CD14-positive monocyte (primary cell): ENCODE measurements at regions not wholly inside any gene's neighbourhood (a gene's known extent, or its start where the extent isn't known, plus 50 kb on each side); places are given as distances from the start of the nearest gene placed in this dataset.
"Not testable (repeated sequence)": the region's sequence is repeated elsewhere in the genome, so short reads cannot be mapped to it uniquely, and the experiment has no call there.

Source experiments
- DNase-seq, 3 donors: peaks; one replicate each; pipeline ENCODE4 v3.0.0-alpha.2; 2011 to 2022
- H2AFZ ChIP-seq: 2 replicates; pipeline ENCODE4 v1.6.0; 2012; ENCODE audit warnings: mild to moderate bottlenecking, low read depth, low read length, inconsistent platforms; ENCODE audit not compliant: insufficient read depth, poor library complexity, severe bottlenecking
- H3K27ac ChIP-seq, 2 donors: 1 replicate in 1 of 2; 2 replicates in 1 of 2; pipeline ENCODE4 v1.5.1; 2012 to 2013; ENCODE audit warnings: low read length in 2 of 2, control low read depth in 1 of 2, inconsistent platforms in 1 of 2, low read depth in 1 of 2, mild to moderate bottlenecking in 1 of 2
- H3K27me3 ChIP-seq, 2 donors: one replicate each; pipeline versions ENCODE4 v1.6.0 to v1.6.1; 2011 to 2013; ENCODE audit warnings: low read length in 2 of 2; ENCODE audit not compliant: control insufficient read depth in 2 of 2, insufficient read depth in 2 of 2
- H3K36me3 ChIP-seq, 2 donors: replicated peaks in 1 of 2; 1 replicate in 1 of 2; 2 replicates in 1 of 2; pipeline versions ENCODE4 v1.5.1 to v1.6.1; 2012 to 2013; ENCODE audit warnings: low read length in 2 of 2, control low read depth in 1 of 2, inconsistent platforms in 1 of 2, mild to moderate bottlenecking in 1 of 2; ENCODE audit not compliant: insufficient read depth in 2 of 2, control insufficient read depth in 1 of 2
- H3K4me1 ChIP-seq, 2 donors: 1 replicate in 1 of 2; 2 replicates in 1 of 2; pipeline versions ENCODE4 v1.5.1 to v1.6.1; 2012 to 2013; ENCODE audit warnings: low read length in 2 of 2, control low read depth in 1 of 2, inconsistent platforms in 1 of 2, mild to moderate bottlenecking in 1 of 2, moderate library complexity in 1 of 2; ENCODE audit not compliant: insufficient read depth in 2 of 2, control insufficient read depth in 1 of 2
- H3K4me2 ChIP-seq: replicated peaks from 2 replicates; pipeline ENCODE3; 2012; ENCODE audit warnings: low read length, moderate library complexity, mild to moderate bottlenecking; ENCODE audit not compliant: poor library complexity, severe bottlenecking; ENCODE audit errors: extremely low read depth
- H3K4me3 ChIP-seq, 3 experiments: fragments of 200-600 bp in 1 of 3; sonication (generic) in 1 of 3; replicated peaks in 1 of 3; 1 replicate in 2 of 3; 2 replicates in 1 of 3; pipeline ENCODE4 v1.5.1; 2011 to 2013; ENCODE audit warnings: low read length in 3 of 3, mild to moderate bottlenecking in 3 of 3, control low read depth in 2 of 3, low read depth in 2 of 3, inconsistent platforms in 1 of 3, moderate library complexity in 1 of 3
- H3K79me2 ChIP-seq: 2 replicates; pipeline ENCODE4 v1.6.0; 2012; ENCODE audit warnings: mild to moderate bottlenecking, control low read depth, inconsistent platforms, low read length, moderate library complexity; ENCODE audit not compliant: insufficient read depth
- H3K9ac ChIP-seq: 2 replicates; pipeline ENCODE4 v1.6.0; 2017; ENCODE audit warnings: low read length, mild to moderate bottlenecking; ENCODE audit not compliant: insufficient read depth, poor library complexity, severe bottlenecking
- H3K9me3 ChIP-seq, 2 donors: replicated peaks in 1 of 2; 1 replicate in 1 of 2; 2 replicates in 1 of 2; pipeline versions ENCODE4 v1.5.1 to v1.6.1; 2012 to 2013; ENCODE audit warnings: low read length in 2 of 2, control low read depth in 1 of 2; ENCODE audit not compliant: control insufficient read depth in 1 of 2, insufficient read depth in 1 of 2
- H4K20me1 ChIP-seq: 2 replicates; pipeline ENCODE4 v1.6.0; 2012; ENCODE audit warnings: mild to moderate bottlenecking, low read length, control low read depth, moderate library complexity; ENCODE audit not compliant: insufficient read depth
- H3K27ac Mint-ChIP-seq, 7 donors: one replicate each; pipeline ENCODE4 v1.8.0; 2020; ENCODE audit warnings: mild to moderate bottlenecking in 7 of 7, mixed read lengths in 7 of 7, moderate library complexity in 6 of 7, inconsistent platforms in 2 of 7
- H3K27me3 Mint-ChIP-seq, 3 donors: one replicate each; pipeline ENCODE4 v1.8.0; 2021 to 2022; ENCODE audit warnings: low read depth in 3 of 3, mild to moderate bottlenecking in 3 of 3, mixed read lengths in 3 of 3, moderate library complexity in 3 of 3, inconsistent platforms in 1 of 3
- H3K36me3 Mint-ChIP-seq, 2 donors: one replicate each; pipeline ENCODE4 v1.8.0; 2020; ENCODE audit warnings: mixed read lengths in 2 of 2, inconsistent platforms in 1 of 2, mild to moderate bottlenecking in 1 of 2
- H3K4me1 Mint-ChIP-seq: one replicate; pipeline ENCODE4 v1.8.0; 2020; ENCODE audit warnings: mild to moderate bottlenecking, mixed read lengths
- H3K4me3 Mint-ChIP-seq, 2 donors: one replicate each; pipeline ENCODE4 v1.8.0; 2020; ENCODE audit warnings: mild to moderate bottlenecking in 2 of 2, mixed read lengths in 2 of 2, moderate library complexity in 1 of 2
- H3K9me3 Mint-ChIP-seq, 7 donors: one replicate each; pipeline ENCODE4 v1.8.0; 2020 to 2022; ENCODE audit warnings: mixed read lengths in 7 of 7, mild to moderate bottlenecking in 6 of 7, moderate library complexity in 6 of 7, inconsistent platforms in 2 of 7
- WGBS: methylation state at CpG from one replicate; pipeline ENCODE4 v1.1.5; 2013; ENCODE audit warnings: missing lambda C conversion rate; ENCODE audit not compliant: insufficient coverage; 5-methylcytosine and 5-hydroxymethylcytosine counted together
- intact Hi-C, 2 donors: fragments of 100-400 bp; cut with micrococcal nuclease; formaldehyde crosslinking; loops; one replicate each; pipeline versions ENCODE4 v1.15.0 to v1.15.1; 2023
- TF ChIP-seq, protein P1 (sequence below): fragments of 200-600 bp; IDR thresholded peaks from one replicate; pipeline ENCODE4 v1.8.0; 2022; ENCODE audit warnings: antibody characterized with exemption, mild to moderate bottlenecking

DNA sequence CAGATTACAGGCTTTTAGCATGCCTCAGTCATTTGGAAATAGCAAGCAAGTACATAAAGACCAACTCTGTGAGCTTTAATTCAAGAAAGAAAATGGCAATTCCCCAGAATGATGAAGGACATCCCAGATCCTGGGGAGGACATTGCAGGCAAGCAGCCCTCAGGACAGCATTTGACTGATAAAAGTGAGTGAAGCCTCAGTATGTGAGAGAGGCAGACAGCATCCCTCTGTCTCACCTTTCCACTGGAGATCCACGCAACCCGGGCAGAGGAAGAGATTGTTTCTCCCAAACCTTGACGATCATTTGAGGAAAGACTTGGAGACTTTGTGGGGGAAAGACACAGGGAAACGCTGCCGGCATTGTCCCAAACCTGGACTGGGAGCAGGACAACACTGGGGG is 128.0 kb upstream of the PABPC3 start:
- H3K4me1 Mint-ChIP-seq, intact Hi-C loops, H3K36me3 ChIP-seq, H3K4me3 ChIP-seq, H3K9me3 ChIP-seq, H3K79me2 ChIP-seq, H3K27me3 Mint-ChIP-seq, H3K27ac ChIP-seq, H3K4me2 ChIP-seq, DNase-seq, H3K36me3 Mint-ChIP-seq, H3K9ac ChIP-seq, H3K27me3 ChIP-seq, H3K27ac Mint-ChIP-seq, H3K9me3 Mint-ChIP-seq, H3K4me1 ChIP-seq, H4K20me1 ChIP-seq, H3K4me3 Mint-ChIP-seq: not testable (repeated sequence)
- peak overlapping the region; percentile 50 for H2AFZ ChIP-seq
- no CpG with 5 or more reads among the region's 5 CpGs for WGBS

DNA sequence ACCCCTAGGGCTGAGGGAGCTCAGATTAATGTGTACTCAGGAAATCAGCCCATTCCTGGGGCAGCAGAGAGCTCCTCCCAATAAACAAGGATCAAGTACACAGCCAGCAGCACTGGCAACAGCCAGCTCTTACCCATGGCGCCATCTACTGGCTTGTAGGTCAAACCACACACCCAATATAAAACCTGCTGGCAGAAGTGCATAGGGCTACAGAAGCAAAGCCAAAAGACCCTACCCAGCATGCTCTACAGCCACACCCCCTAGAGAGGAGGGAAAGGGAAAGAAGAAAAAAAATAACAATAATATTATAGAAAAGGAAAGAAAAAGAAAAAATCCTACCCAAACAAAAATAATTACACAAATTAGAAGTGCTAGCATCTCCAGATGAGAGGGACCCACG is 127.5 kb upstream of the PABPC3 start:
- H3K9me3 Mint-ChIP-seq, DNase-seq, H3K36me3 Mint-ChIP-seq, H3K4me1 ChIP-seq, H3K9ac ChIP-seq, H2AFZ ChIP-seq, H3K9me3 ChIP-seq, H4K20me1 ChIP-seq, intact Hi-C loops, H3K4me3 ChIP-seq, H3K27me3 ChIP-seq, H3K4me1 Mint-ChIP-seq, H3K4me2 ChIP-seq, H3K27ac Mint-ChIP-seq, H3K27ac ChIP-seq, H3K79me2 ChIP-seq, H3K36me3 ChIP-seq, H3K27me3 Mint-ChIP-seq: not testable (repeated sequence)
- WGBS: no CpG with 5 or more reads among the region's 2 CpGs
- TF ChIP-seq, protein P1, sequence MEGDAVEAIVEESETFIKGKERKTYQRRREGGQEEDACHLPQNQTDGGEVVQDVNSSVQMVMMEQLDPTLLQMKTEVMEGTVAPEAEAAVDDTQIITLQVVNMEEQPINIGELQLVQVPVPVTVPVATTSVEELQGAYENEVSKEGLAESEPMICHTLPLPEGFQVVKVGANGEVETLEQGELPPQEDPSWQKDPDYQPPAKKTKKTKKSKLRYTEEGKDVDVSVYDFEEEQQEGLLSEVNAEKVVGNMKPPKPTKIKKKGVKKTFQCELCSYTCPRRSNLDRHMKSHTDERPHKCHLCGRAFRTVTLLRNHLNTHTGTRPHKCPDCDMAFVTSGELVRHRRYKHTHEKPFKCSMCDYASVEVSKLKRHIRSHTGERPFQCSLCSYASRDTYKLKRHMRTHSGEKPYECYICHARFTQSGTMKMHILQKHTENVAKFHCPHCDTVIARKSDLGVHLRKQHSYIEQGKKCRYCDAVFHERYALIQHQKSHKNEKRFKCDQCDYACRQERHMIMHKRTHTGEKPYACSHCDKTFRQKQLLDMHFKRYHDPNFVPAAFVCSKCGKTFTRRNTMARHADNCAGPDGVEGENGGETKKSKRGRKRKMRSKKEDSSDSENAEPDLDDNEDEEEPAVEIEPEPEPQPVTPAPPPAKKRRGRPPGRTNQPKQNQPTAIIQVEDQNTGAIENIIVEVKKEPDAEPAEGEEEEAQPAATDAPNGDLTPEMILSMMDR: peak; percentile 53
- H3K4me3 Mint-ChIP-seq: peak overlapping the region in 1 of 2 donors; percentile 27

DNA sequence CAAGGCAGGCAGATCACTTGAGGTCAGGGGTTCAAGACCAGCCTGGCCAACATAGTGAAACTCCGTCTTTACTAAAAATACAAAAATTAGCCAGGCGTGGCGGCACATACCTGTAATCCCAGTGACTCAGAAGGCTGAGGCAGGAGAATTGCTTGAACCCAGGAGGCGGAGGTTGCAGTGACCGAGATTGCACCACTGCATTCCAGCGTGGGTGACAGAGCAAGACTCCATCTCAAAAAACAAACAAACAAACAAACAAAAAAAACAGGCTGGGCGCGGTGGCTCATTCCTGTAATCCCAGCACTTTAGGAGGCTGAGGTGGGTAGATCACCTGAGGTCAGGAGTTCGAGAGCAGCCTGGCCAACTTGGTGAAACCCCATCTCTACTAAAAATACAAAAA is 122.8 kb upstream of the PABPC3 start:
- not testable (repeated sequence) for H3K4me1 ChIP-seq, H3K9me3 ChIP-seq, H3K9ac ChIP-seq, DNase-seq, H3K4me3 ChIP-seq, H3K4me1 Mint-ChIP-seq, H3K36me3 ChIP-seq, H4K20me1 ChIP-seq, H3K36me3 Mint-ChIP-seq, H3K4me2 ChIP-seq, H2AFZ ChIP-seq, H3K9me3 Mint-ChIP-seq, H3K4me3 Mint-ChIP-seq, H3K27me3 Mint-ChIP-seq, H3K27ac ChIP-seq, H3K79me2 ChIP-seq, H3K27me3 ChIP-seq
- intact Hi-C loops: loop anchor here (10.0 kb wide), 2 partner anchors 278 to 288 kb away; partner anchors contain the start of gene ATP12A (in 1 of the 2)
- H3K27ac Mint-ChIP-seq: peak overlapping the region in 1 of 7 donors; percentile 45
- WGBS: 93% methylated on average over 3 of the region's 9 CpGs

DNA sequence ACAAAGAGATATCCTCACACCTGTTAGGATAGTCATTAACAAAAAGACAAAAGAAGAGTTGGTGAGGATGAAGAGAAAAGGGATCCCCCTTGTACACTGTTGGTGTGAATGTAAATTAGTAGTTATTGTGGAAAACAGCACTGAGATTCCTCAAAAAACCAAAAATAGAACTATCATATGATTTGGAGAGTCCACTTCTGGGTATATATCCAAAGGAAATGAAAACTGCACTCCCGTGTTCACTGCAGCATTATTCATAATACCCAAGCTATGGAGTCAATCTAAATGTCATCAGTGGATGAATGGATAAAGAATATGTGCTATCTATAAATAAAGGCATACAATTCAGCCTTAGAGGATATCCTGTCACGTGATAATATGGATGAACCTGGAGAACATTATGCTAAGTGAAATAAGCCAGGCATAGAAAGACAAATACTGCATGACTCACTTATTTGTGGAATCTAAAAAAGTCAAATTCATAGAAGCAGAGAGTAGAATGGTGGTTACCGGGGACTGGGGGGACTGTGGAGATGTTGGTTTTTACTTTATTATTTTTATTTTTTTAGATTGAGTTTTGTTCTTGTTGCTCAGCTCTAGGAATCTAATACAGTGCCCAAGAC is 114.6 kb upstream of the PABPC3 start:
- H3K36me3 Mint-ChIP-seq, H3K4me1 ChIP-seq, H3K27ac Mint-ChIP-seq, H3K9me3 ChIP-seq, H3K4me3 ChIP-seq, H3K9ac ChIP-seq, H3K9me3 Mint-ChIP-seq, H3K79me2 ChIP-seq, H2AFZ ChIP-seq, intact Hi-C loops, H3K27me3 ChIP-seq, H3K27ac ChIP-seq, H4K20me1 ChIP-seq, H3K4me2 ChIP-seq, DNase-seq, H3K4me1 Mint-ChIP-seq, H3K36me3 ChIP-seq, H3K4me3 Mint-ChIP-seq: not testable (repeated sequence)
- H3K27me3 Mint-ChIP-seq: peaks cover 9 to 16% (median 13%) of the 10 kb centered on the region in 3 donors
- no CpG with 5 or more reads among the region's 3 CpGs for WGBS
